ENCODE measurements at regions not wholly inside any gene's neighbourhood (a gene's known extent, or its start where the extent isn't known, plus 50 kb on each side); places are given as distances from the start of the nearest gene placed in this dataset.

- H3K9me3 ChIP-seq = peaks cover 4% of the 10 kb centered on the region; the same call in 1 of the 3 replicates
- no peak overlapping the region for H3K4me2 ChIP-seq
- no peak for ATAC-seq
- CTCF ChIA-PET = no interaction called here
- 3% methylated on average over 3 of the region's 3 CpGs for WGBS (ENCODE audit: missing lambda C conversion rate)
- no peak for DNase-seq (ENCODE audit: low read depth in 1 of 2, low spot score in 1 of 2)
- H3K27ac ChIP-seq = no peak overlapping the region
- FAIRE-seq = no peak
- POLR2A ChIA-PET = no interaction called here
- no peak overlapping the region for H3K4me3 ChIP-seq
- H3K4me1 ChIP-seq = no peaks in the 10 kb centered on the region
- no peak for TF ChIP-seq PBX3 (IDR thresholded peaks at IDR 0.05)
- no peak for TF ChIP-seq CBX8 (IDR thresholded peaks at IDR 0.05)
- no peak for TF ChIP-seq REST (IDR thresholded peaks at IDR 0.05)
- no peak for TF ChIP-seq MYC (IDR thresholded peaks at IDR 0.05; ENCODE audit: borderline replicate concordance, low read length)
These were observed 392.5 kb upstream of the GRAMD2B start for GRCh38 chr5:126030698-126031097.

- H3K4me3 ChIP-seq = no peak overlapping the region
- ATAC-seq (no peak), DNase-seq (ENCODE audit: low read depth in 1 of 2, low spot score in 1 of 2) (no peak), FAIRE-seq (no peak)
- no peak overlapping the region for H3K27ac ChIP-seq
- TF ChIP-seq SMC3 (IDR thresholded peaks at IDR 0.05) (no peak), MYC (IDR thresholded peaks at IDR 0.05; ENCODE audit: borderline replicate concordance, low read length) (no peak), MAZ (IDR thresholded peaks at IDR 0.05; ENCODE audit: borderline replicate concordance, low read depth, low read length) (no peak)
- H3K4me2 ChIP-seq = no peak overlapping the region
- no peaks in the 10 kb centered on the region for H3K4me1 ChIP-seq
- whole genome bisulfite sequencing (ENCODE audit: missing lambda C conversion rate) = 8% methylated on average over 7 of the region's 7 CpGs
- ChIA-PET CTCF (no interaction called here), POLR2A (no interaction called here)
- H3K9me3 ChIP-seq = peaks cover 4% of the 10 kb centered on the region; the same call in 1 of the 3 replicates
These were observed 391.1 kb upstream of the GRAMD2B start for GRCh38 chr5:126031989-126032716.

GRCh38 chr5:126043688-126044087 is 379.5 kb upstream of the GRAMD2B start:
- ChIA-PET POLR2A (no interaction called here), CTCF (no interaction called here)
- no peak overlapping the region for H3K4me2 ChIP-seq
- no peak overlapping the region for H3K4me3 ChIP-seq
- no peaks in the 10 kb centered on the region for H3K4me1 ChIP-seq
- no peaks in the 10 kb centered on the region for H3K9me3 ChIP-seq
- FAIRE-seq (no peak), DNase-seq (ENCODE audit: low read depth in 1 of 2, low spot score in 1 of 2) (no peak), ATAC-seq (no peak)
- TF ChIP-seq NFE2L2 (conservative IDR thresholded peaks at IDR 0.05; ENCODE audit: low read length) (no peak), TFCP2L1 (CRISPR knock-in tag; IDR thresholded peaks at IDR 0.05) (no peak), NR3C1 (IDR thresholded peaks at IDR 0.05) (no peak), E2F6 (IDR thresholded peaks at IDR 0.05; ENCODE audit: borderline replicate concordance, low read depth) (no peak), RNF2 (IDR thresholded peaks at IDR 0.05; ENCODE audit: borderline replicate concordance, low read depth) (no peak), FOSL2 (IDR thresholded peaks at IDR 0.05) (no peak), FOSL2 (CRISPR knock-in tag; IDR thresholded peaks at IDR 0.05) (no peak), HOXB13 (CRISPR knock-in tag; IDR thresholded peaks at IDR 0.05; ENCODE audit: low read depth) (no peak), HDAC2 (IDR thresholded peaks at IDR 0.05) (no peak), GATA3 (IDR thresholded peaks at IDR 0.05; ENCODE audit: borderline replicate concordance) (no peak), SMC3 (IDR thresholded peaks at IDR 0.05) (no peak), JUN (IDR thresholded peaks at IDR 0.05) (no peak), BCL3 (IDR thresholded peaks at IDR 0.05) (no peak), RCOR1 (IDR thresholded peaks at IDR 0.05; ENCODE audit: low read depth, low read length) (no peak), HOXB5 (CRISPR knock-in tag; IDR thresholded peaks at IDR 0.05) (no peak), MAX (IDR thresholded peaks at IDR 0.05) (no peak), SREBF2 (IDR thresholded peaks at IDR 0.05) (no peak), ELK1 (IDR thresholded peaks at IDR 0.05; ENCODE audit: low read depth, low read length) (no peak), ZNF302 (CRISPR knock-in tag; IDR thresholded peaks at IDR 0.05) (no peak)
- WGBS (ENCODE audit: missing lambda C conversion rate) = 38% methylated on average over 3 of the region's 5 CpGs
- H3K27ac ChIP-seq = no peak overlapping the region
